Ectodermal cell (in vitro differentiated cells): ENCODE measurements at regions not wholly inside any gene's neighbourhood (a gene's known extent, or its start where the extent isn't known, plus 50 kb on each side); places are given as distances from the start of the nearest gene placed in this dataset.
"Not testable (repeated sequence)": the region's sequence is repeated elsewhere in the genome, so short reads cannot be mapped to it uniquely, and the experiment has no call there.

Experiments used
- H3K27ac ChIP-seq: 2 replicates; pipeline ENCODE4 v1.7.0; 2013; ENCODE audit warnings: mild to moderate bottlenecking, low read depth, low read length; ENCODE audit not compliant: insufficient read depth, poor library complexity, severe bottlenecking
- H3K27me3 ChIP-seq: 2 replicates; pipeline ENCODE4 v1.7.0; 2013; ENCODE audit warnings: mild to moderate bottlenecking, low read length; ENCODE audit not compliant: insufficient read depth, control insufficient read depth, poor library complexity, severe bottlenecking
- H3K36me3 ChIP-seq: one replicate; pipeline ENCODE4 v1.7.0; 2013; ENCODE audit warnings: low read length; ENCODE audit not compliant: control insufficient read depth, insufficient read depth
- H3K4me1 ChIP-seq: one replicate; pipeline ENCODE4 v1.7.0; 2013; ENCODE audit warnings: low read length; ENCODE audit not compliant: control insufficient read depth, insufficient read depth
- H3K4me3 ChIP-seq: 2 replicates; pipeline ENCODE4 v1.7.0; 2013; ENCODE audit warnings: low read depth, low read length, control low read depth; ENCODE audit not compliant: insufficient read depth
- H3K9me3 ChIP-seq: 2 replicates; pipeline ENCODE4 v1.7.0; 2013; ENCODE audit warnings: mild to moderate bottlenecking, low read length, moderate library complexity; ENCODE audit not compliant: control insufficient read depth
- WGBS, 2 experiments: methylation state at CpG; one replicate each; pipeline ENCODE4 v1.1.7; 2013; ENCODE audit warnings: missing lambda C conversion rate in 2 of 2; 5-methylcytosine and 5-hydroxymethylcytosine counted together

DNA sequence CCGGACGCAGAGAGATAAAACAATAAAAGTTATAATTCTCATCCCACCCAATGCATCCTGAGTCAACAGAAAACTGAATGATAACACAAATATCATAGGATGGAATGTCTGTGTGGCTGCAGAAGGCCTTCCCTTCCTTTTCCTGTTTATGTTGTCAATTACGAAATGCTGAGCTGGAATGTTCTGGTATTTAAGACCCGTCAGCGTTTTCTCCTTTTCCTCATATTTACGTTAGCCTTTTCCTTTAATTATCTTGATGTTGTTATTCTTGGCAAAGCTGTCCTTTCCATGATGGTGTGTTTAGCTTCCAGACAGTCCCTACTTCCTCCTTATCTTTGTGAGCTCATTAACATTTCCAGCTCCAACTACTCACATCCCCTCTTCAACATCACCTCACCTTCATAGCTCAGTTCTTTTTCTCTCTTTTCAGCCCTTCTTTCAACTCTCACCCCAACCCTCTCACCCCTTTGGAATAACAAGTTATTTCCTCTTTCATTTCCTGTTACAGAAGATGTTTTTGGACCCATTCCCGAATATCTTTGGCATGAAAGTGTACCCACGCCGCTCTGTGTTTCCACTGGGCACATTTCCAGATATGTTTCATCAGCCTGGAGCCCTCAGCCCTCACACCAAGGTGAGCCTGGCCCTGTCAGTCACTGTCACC lies 221.6 kb downstream of the NR2F1-AS1 start:
- H3K4me1 ChIP-seq: no peaks in the 10 kb centered on the region
- H3K9me3 ChIP-seq: no peaks in the 10 kb centered on the region
- no peak overlapping the region for H3K27ac ChIP-seq
- no peaks in the 10 kb centered on the region for H3K27me3 ChIP-seq
- H3K36me3 ChIP-seq: no peaks in the 10 kb centered on the region
- no peak overlapping the region for H3K4me3 ChIP-seq
- WGBS, 2 experiments: 96% methylated on average over 7 to 9 of the region's 9 CpGs

DNA sequence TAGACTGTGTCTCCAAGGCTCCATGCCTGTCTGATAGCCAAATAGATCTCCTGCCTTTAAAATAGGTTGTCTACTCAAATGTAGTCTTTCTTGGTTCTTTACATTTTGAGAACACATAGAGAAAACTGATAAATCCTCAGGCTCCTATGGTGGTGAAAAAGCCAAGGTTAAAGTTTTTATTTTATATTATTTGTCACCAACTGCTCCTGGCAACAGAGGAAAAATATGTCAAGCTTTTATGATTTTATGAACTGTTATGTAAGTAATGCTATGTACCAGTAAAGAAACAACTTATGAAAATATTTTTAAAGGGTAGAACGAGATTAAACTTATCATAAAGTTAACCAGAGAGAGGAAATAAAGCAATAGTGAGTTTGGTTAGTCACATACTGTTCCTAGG lies 222.8 kb downstream of the NR2F1-AS1 start:
- no peak overlapping the region for H3K4me3 ChIP-seq
- no peaks in the 10 kb centered on the region for H3K9me3 ChIP-seq
- H3K27me3 ChIP-seq: no peaks in the 10 kb centered on the region
- H3K36me3 ChIP-seq: no peaks in the 10 kb centered on the region
- WGBS, 2 experiments: 88% methylated on average over 1 of the region's 1 CpG; no CpG with 5 or more reads in 1 of the 2 experiments
- H3K4me1 ChIP-seq: no peaks in the 10 kb centered on the region
- no peak overlapping the region for H3K27ac ChIP-seq

DNA sequence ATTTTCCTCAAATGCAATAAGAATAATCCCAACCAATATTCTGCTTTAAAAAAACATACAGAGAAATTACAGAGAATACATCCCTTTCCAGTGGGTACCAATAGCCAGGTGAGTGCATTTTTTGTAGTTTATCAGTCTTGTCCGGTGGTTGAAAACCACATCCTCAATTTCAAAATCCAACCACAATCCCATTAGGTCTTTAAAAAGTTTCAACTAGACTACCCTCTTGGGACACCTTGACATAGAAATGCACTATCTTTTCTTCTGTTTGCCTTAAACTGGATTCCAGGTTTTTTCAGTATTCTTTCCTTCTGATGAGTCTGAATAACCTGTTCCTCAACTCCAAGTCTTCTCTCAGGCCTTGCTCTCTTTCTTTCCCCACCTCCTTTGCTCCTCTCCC lies 223.3 kb downstream of the NR2F1-AS1 start:
- no peak overlapping the region for H3K27ac ChIP-seq
- H3K4me1 ChIP-seq: no peaks in the 10 kb centered on the region
- 95 to 97% methylated on average over 1 of the region's 1 CpG for WGBS, 2 experiments

DNA sequence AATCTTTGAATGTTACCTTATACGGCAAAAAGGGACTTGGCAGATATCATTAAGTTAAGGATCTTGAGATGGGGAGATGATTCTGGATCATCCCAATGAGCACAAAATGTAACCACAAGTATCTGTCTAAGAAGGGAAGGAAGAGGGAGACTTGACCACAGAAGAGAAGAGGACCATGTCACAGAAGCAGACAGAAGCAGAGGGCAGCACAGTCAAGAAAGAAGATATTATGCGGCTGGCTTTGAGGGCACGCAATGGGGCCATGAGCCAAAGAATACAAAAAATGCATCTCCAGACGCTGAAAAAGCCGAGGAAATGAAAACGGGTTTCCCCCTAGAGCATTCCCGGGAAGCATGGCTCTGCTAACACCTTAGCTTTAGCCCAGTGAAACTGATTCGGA lies 225.3 kb downstream of the NR2F1-AS1 start:
- Histone ChIP-seq H3K4me3 (no peak overlapping the region), H3K27ac (no peak overlapping the region), H3K9me3 (no peaks in the 10 kb centered on the region), H3K4me1 (no peaks in the 10 kb centered on the region), H3K27me3 (no peaks in the 10 kb centered on the region), H3K36me3 (no peaks in the 10 kb centered on the region)
- WGBS, 2 experiments: 91 to 94% methylated on average over 8 of the region's 8 CpGs

More for the DNA sequence above, 223.3 kb downstream of the NR2F1-AS1 start:
- H3K36me3 ChIP-seq: no peaks in the 10 kb centered on the region
- H3K27me3 ChIP-seq: no peaks in the 10 kb centered on the region
- H3K4me3 ChIP-seq: no peak overlapping the region
- H3K9me3 ChIP-seq: no peaks in the 10 kb centered on the region

DNA sequence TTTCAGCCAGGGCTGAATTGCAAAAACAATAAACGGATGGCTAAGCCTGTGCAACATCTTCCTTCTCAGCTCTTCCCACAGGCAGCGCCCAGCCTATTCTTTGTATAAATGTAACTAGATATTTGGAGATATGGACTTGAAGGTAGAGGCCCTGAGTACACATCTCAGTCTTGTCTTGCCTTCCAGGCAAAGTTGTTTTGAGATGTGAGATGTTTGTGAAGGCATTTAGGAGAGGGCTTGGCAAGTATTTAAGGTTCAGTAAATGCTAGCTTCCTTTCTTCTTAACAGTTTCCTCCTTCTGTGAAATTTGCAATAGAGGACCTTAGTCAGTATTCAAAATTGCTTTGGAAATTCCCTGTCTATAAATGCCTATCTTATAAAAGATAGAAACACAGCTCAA lies 228.8 kb downstream of the NR2F1-AS1 start:
- H3K4me1 ChIP-seq: peaks cover 5% of the 10 kb centered on the region
- no peaks in the 10 kb centered on the region for H3K36me3 ChIP-seq

DNA sequence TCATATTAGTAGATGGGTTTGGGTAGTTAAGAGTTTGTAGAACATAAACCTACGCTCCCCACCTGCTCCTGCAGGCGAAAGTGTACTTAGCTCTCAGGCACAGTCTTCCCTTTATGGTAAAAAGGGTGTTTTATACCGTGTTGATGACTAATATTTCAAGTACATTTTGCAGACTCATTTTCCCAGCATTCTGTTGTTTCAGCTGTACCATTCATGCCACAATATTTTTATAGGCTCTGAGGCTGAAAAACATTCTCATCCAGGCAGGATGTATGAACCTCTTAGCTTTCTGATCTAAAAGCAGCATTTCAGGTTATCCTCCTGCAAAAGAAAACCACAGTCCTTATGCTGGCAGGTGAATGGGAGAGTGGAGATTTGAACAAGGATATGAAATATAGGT lies 231.4 kb downstream of the NR2F1-AS1 start:
- Histone ChIP-seq H3K4me3 (no peak overlapping the region), H3K9me3 (no peaks in the 10 kb centered on the region), H3K27ac (no peak overlapping the region), H3K36me3 (no peaks in the 10 kb centered on the region), H3K27me3 (no peaks in the 10 kb centered on the region), H3K4me1 (peaks cover 5% of the 10 kb centered on the region)
- 89 to 100% methylated on average over 3 of the region's 3 CpGs for WGBS, 2 experiments

More for the DNA sequence above, 228.8 kb downstream of the NR2F1-AS1 start:
- H3K27ac ChIP-seq: no peak overlapping the region
- H3K27me3 ChIP-seq: no peaks in the 10 kb centered on the region
- no peaks in the 10 kb centered on the region for H3K9me3 ChIP-seq
- H3K4me3 ChIP-seq: no peak overlapping the region
- WGBS, 2 experiments: 95 to 100% methylated on average over 2 of the region's 2 CpGs

DNA sequence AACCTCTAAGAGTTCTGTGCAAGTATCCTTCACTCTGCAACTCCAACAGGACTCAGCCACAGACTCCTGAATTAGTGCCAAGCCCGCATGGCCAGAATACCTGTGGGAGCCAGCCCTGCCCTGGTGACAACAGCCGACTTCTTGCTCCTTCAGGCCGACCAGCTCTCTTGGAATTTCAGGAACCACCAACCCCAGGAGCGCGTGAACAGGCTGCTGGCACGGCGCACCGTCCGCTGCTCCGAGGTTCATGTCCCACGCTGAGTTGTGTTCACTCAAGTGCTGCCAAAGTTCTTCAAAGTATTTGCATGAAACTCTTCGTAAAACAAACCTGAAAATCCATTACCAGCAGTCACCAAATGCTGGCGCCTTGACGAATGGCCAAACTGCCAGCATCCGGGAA lies 232.8 kb downstream of the NR2F1-AS1 start:
- 94 to 95% methylated on average over 15 of the region's 15 CpGs for WGBS, 2 experiments

DNA sequence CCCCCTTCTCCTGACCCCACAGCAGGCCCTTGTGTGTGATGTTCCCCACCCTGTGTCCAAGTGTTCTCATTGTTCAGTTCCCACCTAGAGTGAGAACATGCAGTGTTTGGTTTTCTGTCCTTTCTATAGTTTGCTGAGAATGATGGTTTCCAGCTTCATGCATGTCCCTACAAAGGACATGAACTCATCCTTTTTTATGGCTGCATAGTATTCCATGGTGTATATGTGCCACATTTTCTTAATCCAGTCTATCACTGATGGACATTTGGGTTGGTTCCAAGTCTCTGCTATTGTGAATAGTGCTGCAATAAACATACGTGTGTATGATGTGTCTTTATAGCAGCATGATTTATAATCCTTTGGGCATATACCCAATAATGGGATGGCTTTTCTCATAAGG lies 234.2 kb downstream of the NR2F1-AS1 start:
- not testable (repeated sequence) for H3K4me3 ChIP-seq, H3K9me3 ChIP-seq, H3K27ac ChIP-seq, H3K4me1 ChIP-seq, H3K27me3 ChIP-seq, H3K36me3 ChIP-seq
- WGBS, 2 experiments: 85 to 93% methylated on average over 1 of the region's 1 CpG

More for the DNA sequence above, 232.8 kb downstream of the NR2F1-AS1 start:
- Histone ChIP-seq H3K4me1 (peaks cover 5% of the 10 kb centered on the region), H3K36me3 (no peaks in the 10 kb centered on the region), H3K4me3 (no peak overlapping the region), H3K9me3 (no peaks in the 10 kb centered on the region), H3K27ac (no peak overlapping the region), H3K27me3 (no peaks in the 10 kb centered on the region)

DNA sequence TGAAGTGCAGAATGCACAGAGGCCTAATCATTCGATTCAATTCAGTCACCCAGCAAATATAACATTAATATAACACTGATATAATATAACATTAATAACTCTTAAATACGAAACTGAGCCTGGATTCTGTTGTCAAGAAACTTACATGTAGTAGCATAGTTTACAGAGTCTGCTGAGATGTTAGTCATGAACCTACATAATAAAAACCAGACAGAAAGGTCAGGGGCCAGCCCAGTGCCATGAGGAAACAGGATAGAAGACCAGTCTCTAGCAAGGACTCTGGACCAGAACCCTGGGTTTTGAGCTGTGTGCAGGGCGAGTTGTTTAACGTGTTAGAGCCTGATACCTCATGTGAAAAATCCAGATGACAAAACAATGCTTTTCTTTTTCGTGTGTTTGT lies 234.7 kb downstream of the NR2F1-AS1 start:
- H3K9me3 ChIP-seq: no peaks in the 10 kb centered on the region
- H3K4me1 ChIP-seq: peaks cover 5% of the 10 kb centered on the region
- H3K36me3 ChIP-seq: no peaks in the 10 kb centered on the region
- 90 to 93% methylated on average over 4 to 5 of the region's 5 CpGs for WGBS, 2 experiments
- H3K27me3 ChIP-seq: no peaks in the 10 kb centered on the region
- H3K27ac ChIP-seq: no peak overlapping the region
- H3K4me3 ChIP-seq: no peak overlapping the region

DNA sequence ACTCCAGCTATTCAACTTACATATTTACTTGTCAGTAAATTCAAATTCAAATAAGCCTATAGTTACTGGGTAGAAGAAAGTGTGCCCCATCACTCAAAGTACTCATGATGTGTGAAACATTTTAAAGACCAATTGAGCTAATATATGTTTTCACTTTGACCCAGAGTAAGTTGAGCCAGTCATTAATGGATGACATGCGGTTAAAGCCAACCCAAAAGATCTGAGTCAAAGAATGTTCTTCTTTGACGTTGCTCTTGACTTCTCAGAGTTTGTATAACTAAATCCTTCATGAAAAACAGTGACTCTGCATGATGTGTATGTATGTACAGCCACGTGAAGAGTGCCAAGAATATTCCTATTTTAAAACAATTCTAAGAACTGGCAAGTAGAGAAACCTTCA lies 237.4 kb downstream of the NR2F1-AS1 start:
- Histone ChIP-seq H3K27ac (no peak overlapping the region), H3K27me3 (no peaks in the 10 kb centered on the region), H3K4me3 (no peak overlapping the region), H3K4me1 (peaks cover 2% of the 10 kb centered on the region), H3K9me3 (no peaks in the 10 kb centered on the region), H3K36me3 (no peaks in the 10 kb centered on the region)
- WGBS, 2 experiments: 99 to 100% methylated on average over 2 to 3 of the region's 3 CpGs
